ENCODE measurements at regions not wholly inside any gene's neighbourhood (a gene's known extent, or its start where the extent isn't known, plus 50 kb on each side); places are given as distances from the start of the nearest gene placed in this dataset.
"Not testable (repeated sequence)": the region's sequence is repeated elsewhere in the genome, so short reads cannot be mapped to it uniquely, and the experiment has no call there.

DNA sequence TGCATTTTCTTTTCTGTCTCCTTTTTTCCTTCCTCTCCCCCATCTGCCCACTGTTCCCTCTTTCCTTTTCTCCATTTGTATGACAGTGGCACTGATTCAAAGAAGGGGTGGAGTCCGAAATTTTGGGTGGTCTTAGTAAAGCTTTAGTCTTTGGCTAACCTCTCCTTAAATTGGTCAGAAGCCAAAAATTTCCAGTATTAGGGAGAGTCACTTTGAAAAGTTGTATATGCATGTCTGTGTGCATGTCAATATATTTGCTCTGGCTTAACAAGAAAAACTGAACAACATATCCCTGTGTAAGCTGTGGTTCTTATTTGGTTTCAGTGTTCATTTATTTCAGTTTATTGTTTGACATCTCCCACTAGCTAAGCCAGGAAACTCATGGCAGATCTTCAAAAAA, 314.8 kb upstream of the CXADR start:
- no peaks in the 10 kb centered on the region for H3K4me1 ChIP-seq (ENCODE audit: control insufficient read depth in 2 of 3, insufficient read depth in 2 of 3, low read depth in 1 of 3, low read length in 3 of 3)
- FAIRE-seq = no peak
- intact Hi-C loops (cut with DNase I) = no loop called here
- TF ChIP-seq, protein P1, sequence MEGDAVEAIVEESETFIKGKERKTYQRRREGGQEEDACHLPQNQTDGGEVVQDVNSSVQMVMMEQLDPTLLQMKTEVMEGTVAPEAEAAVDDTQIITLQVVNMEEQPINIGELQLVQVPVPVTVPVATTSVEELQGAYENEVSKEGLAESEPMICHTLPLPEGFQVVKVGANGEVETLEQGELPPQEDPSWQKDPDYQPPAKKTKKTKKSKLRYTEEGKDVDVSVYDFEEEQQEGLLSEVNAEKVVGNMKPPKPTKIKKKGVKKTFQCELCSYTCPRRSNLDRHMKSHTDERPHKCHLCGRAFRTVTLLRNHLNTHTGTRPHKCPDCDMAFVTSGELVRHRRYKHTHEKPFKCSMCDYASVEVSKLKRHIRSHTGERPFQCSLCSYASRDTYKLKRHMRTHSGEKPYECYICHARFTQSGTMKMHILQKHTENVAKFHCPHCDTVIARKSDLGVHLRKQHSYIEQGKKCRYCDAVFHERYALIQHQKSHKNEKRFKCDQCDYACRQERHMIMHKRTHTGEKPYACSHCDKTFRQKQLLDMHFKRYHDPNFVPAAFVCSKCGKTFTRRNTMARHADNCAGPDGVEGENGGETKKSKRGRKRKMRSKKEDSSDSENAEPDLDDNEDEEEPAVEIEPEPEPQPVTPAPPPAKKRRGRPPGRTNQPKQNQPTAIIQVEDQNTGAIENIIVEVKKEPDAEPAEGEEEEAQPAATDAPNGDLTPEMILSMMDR (IDR thresholded peaks at IDR 0.05; ENCODE audit: borderline replicate concordance, extremely low read depth, insufficient read depth) = no peak
- DNase-seq = peak in 1 of 5 donors; percentile 7
- H3K36me3 ChIP-seq (ENCODE audit: control insufficient read depth in 2 of 3, insufficient read depth in 3 of 3, low read length in 3 of 3) = no peaks in the 10 kb centered on the region
- H3K27me3 ChIP-seq (ENCODE audit: control insufficient read depth, insufficient read depth, low read length) = no peaks in the 10 kb centered on the region
- no peak overlapping the region for H3K4me3 ChIP-seq (ENCODE audit: low read length in 3 of 3)
- H3K9me3 ChIP-seq (ENCODE audit: control insufficient read depth in 2 of 3, insufficient read depth in 1 of 3, low read length in 3 of 3) = no peaks in the 10 kb centered on the region
- no peak overlapping the region for H3K27ac ChIP-seq (ENCODE audit: low read depth in 2 of 2, low read length in 2 of 2)
- no peak overlapping the region for H3K9ac ChIP-seq (ENCODE audit: low read length in 3 of 3)

DNA sequence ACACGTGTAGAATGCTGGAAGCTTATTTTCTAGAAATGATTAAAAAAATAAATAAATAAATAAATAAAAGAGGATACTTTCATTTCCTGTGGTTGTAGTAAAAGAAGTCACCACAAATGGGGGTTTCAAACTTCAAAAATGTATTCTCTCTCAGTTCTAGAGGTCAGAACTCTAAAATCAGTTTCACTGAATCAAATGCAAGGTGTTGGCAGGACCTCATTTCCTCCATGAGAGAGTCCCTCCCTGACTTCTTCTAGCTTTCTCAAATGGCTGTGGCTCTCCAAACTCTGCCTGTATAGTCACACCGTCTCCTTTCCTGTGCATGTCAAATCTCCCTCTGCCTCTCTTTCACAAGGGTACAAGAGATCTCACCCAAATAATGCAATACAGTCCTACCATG, 312.6 kb upstream of the CXADR start:
- FAIRE-seq (no peak), DNase-seq (no peak)
- TF ChIP-seq, protein P1 (IDR thresholded peaks at IDR 0.05; ENCODE audit: borderline replicate concordance, extremely low read depth, insufficient read depth) = no peak
- intact Hi-C loops (cut with DNase I) = no loop called here
- Histone ChIP-seq H3K4me3 (ENCODE audit: low read length in 3 of 3) (no peak overlapping the region), H3K4me1 (ENCODE audit: control insufficient read depth in 2 of 3, insufficient read depth in 2 of 3, low read depth in 1 of 3, low read length in 3 of 3) (no peaks in the 10 kb centered on the region), H3K9ac (ENCODE audit: low read length in 3 of 3) (no peak overlapping the region), H3K27ac (ENCODE audit: low read depth in 2 of 2, low read length in 2 of 2) (no peak overlapping the region), H3K36me3 (ENCODE audit: control insufficient read depth in 2 of 3, insufficient read depth in 3 of 3, low read length in 3 of 3) (no peaks in the 10 kb centered on the region), H3K9me3 (ENCODE audit: control insufficient read depth in 2 of 3, insufficient read depth in 1 of 3, low read length in 3 of 3) (no peaks in the 10 kb centered on the region), H3K27me3 (ENCODE audit: control insufficient read depth, insufficient read depth, low read length) (no peaks in the 10 kb centered on the region)

DNA sequence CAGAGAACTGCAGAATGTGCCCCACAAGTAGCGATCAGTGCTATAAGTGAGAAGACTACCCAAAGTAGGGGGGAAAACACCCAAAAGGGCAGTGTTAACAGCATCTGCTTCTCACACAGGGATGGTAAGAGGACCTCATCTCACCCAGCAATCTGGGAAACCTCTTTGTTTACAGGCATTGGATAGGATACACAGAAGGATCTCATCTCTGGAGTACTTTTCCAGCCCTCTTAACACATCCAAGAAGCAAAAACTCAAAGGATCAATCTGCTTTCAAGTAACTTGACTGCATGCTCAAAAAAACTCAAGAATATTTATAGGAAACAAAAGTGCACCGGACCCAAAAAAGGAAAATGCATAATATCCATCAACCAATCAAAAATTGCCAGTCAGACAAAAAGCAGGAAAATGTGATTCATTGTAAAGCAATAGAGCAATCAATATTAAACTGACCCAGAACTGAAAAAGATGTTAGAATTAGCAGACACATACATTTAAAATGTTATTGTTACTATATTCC, 311.0 kb upstream of the CXADR start:
- H3K4me3 ChIP-seq (ENCODE audit: low read length in 3 of 3) = no peak overlapping the region
- TF ChIP-seq, protein P1 (IDR thresholded peaks at IDR 0.05; ENCODE audit: borderline replicate concordance, extremely low read depth, insufficient read depth) = no peak
- no peaks in the 10 kb centered on the region for H3K36me3 ChIP-seq (ENCODE audit: control insufficient read depth in 2 of 3, insufficient read depth in 3 of 3, low read length in 3 of 3)
- FAIRE-seq = no peak
- H3K4me1 ChIP-seq (ENCODE audit: control insufficient read depth in 2 of 3, insufficient read depth in 2 of 3, low read depth in 1 of 3, low read length in 3 of 3) = no peaks in the 10 kb centered on the region
- no peaks in the 10 kb centered on the region for H3K27me3 ChIP-seq (ENCODE audit: control insufficient read depth, insufficient read depth, low read length)
- no peaks in the 10 kb centered on the region for H3K9me3 ChIP-seq (ENCODE audit: control insufficient read depth in 2 of 3, insufficient read depth in 1 of 3, low read length in 3 of 3)
- no peak for DNase-seq
- no peak overlapping the region for H3K9ac ChIP-seq (ENCODE audit: low read length in 3 of 3)
- no peak overlapping the region for H3K27ac ChIP-seq (ENCODE audit: low read depth in 2 of 2, low read length in 2 of 2)
- intact Hi-C loops (cut with DNase I) = no loop called here

DNA sequence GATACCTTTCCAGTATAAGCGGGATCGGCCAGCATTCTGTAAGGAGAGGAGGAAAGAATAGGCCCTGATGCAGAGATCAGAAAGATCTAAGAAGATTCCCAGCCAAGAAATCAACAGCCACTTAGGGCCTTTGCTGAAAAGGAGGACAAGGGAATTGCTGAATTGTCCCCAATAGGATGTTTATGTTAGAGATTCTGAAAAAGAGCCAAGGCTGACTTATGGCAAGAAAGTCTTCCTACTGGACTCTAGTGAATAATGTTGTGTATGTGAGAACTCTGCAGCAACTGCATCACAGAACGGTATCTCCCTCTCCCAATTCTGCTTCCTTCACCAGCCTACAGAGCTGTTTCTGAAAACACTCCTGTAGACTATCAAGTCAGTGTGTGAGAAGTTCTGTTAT, 298.0 kb upstream of the CXADR start:
- DNase-seq (no peak), FAIRE-seq (no peak)
- TF ChIP-seq, protein P1 (IDR thresholded peaks at IDR 0.05; ENCODE audit: borderline replicate concordance, extremely low read depth, insufficient read depth) = no peak
- Histone ChIP-seq H3K36me3 (ENCODE audit: control insufficient read depth in 2 of 3, insufficient read depth in 3 of 3, low read length in 3 of 3) (no peaks in the 10 kb centered on the region), H3K27me3 (ENCODE audit: control insufficient read depth, insufficient read depth, low read length) (no peaks in the 10 kb centered on the region), H3K27ac (ENCODE audit: low read depth in 2 of 2, low read length in 2 of 2) (no peak overlapping the region), H3K9me3 (ENCODE audit: control insufficient read depth in 2 of 3, insufficient read depth in 1 of 3, low read length in 3 of 3) (no peaks in the 10 kb centered on the region), H3K9ac (ENCODE audit: low read length in 3 of 3) (no peak overlapping the region), H3K4me3 (ENCODE audit: low read length in 3 of 3) (no peak overlapping the region), H3K4me1 (ENCODE audit: control insufficient read depth in 2 of 3, insufficient read depth in 2 of 3, low read depth in 1 of 3, low read length in 3 of 3) (no peaks in the 10 kb centered on the region)
- intact Hi-C loops (cut with DNase I) = no loop called here

DNA sequence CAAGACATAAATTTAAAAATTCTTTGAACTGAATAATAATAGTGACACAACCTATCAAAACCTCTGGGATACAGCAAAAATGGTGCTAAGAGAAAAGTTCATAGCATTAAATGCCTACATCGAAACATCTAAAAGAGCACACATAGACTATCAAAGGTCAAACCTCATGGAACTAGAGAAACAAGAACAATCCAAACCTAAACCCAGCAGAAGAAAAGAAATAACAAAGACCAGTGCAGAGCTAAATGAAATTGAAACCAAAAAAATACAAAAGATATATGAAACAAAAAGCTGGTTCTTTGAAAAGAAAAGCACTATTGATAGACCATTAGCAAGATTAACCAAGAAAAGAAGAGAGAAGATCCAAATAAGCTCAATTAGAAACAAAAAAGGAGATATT, 293.8 kb upstream of the CXADR start:
- H3K9ac ChIP-seq (ENCODE audit: low read length in 3 of 3); H3K9me3 ChIP-seq (ENCODE audit: control insufficient read depth in 2 of 3, insufficient read depth in 1 of 3, low read length in 3 of 3); H3K27me3 ChIP-seq (ENCODE audit: control insufficient read depth, insufficient read depth, low read length); H3K27ac ChIP-seq (ENCODE audit: low read depth in 2 of 2, low read length in 2 of 2); H3K36me3 ChIP-seq (ENCODE audit: control insufficient read depth in 2 of 3, insufficient read depth in 3 of 3, low read length in 3 of 3); FAIRE-seq; DNase-seq; H3K4me1 ChIP-seq (ENCODE audit: control insufficient read depth in 2 of 3, insufficient read depth in 2 of 3, low read depth in 1 of 3, low read length in 3 of 3); intact Hi-C loops (cut with DNase I); H3K4me3 ChIP-seq (ENCODE audit: low read length in 3 of 3): not testable (repeated sequence)
